ENCODE measurements at regions not wholly inside any gene's neighbourhood (a gene's known extent, or its start where the extent isn't known, plus 50 kb on each side); places are given as distances from the start of the nearest gene placed in this dataset.

DNA sequence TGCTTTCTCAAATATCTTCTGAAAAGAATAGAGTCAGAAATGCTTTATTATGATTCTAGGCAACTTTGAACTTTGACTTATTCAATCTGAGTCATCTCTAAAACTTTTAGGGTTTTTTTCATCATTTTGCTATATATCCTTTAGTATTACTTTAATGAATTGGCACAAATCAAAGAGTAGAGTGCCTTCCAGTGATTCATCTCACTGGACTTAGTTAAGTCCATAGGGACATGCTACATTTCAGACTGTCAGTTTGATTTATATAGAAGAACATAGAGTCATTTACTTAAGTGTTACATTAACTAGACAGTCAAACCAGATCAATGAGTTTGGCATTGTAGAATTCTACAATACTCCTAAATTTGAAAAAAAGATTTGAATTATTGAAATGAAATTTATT lies 1235.7 kb upstream of the MAP3K7 start:
- TF ChIP-seq YY1 (IDR thresholded peaks at IDR 0.05; ENCODE audit: insufficient read depth, insufficient read length) (no peak), SUZ12 (IDR thresholded peaks at IDR 0.05; ENCODE audit: extremely low read depth, insufficient read depth, insufficient read length) (no peak), ZNF274 (IDR thresholded peaks at IDR 0.05; ENCODE audit: low read depth, low read length) (no peak)
